ENCODE measurements at regions not wholly inside any gene's neighbourhood (a gene's known extent, or its start where the extent isn't known, plus 50 kb on each side); places are given as distances from the start of the nearest gene placed in this dataset.

DNA sequence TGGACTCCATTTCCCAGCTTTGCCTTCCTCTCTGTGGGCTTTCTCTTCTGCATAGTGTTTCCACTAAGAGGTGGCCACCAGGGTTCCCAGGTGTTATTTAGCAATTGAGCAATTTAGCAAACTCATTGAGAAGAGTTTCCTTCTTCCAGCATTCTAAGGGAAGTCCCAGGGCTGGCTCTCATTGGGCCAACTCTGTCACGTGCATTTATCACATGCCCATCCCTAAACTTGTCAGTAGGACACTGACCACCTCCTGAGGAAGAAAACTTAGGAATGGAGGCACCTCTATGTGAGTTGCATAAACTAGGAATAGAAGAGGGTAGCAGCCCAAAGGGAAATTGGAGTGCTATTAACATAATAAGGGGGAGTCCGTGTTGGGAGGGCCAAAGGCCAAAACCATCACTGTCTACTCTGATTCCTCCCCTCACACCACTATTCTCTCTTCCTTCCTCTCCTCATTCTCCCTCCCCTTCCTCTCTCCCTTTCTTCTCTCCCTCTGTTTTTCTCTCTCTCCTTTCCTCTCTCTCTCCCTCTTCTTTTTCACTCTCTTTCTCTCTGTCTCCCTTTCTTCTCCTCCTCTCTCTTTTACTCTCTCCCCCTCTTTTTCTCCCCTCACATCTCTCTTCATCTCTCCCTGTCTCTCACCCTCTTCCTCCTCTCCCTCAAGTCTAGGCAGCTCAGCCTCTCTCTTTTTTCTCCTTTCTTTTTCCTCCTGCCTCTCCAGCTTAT is 213.4 kb downstream of the PALM2AKAP2 start:
- Histone ChIP-seq H3K36me3 (ENCODE audit: insufficient read depth, low read length) (no peaks in the 10 kb centered on the region), H3K9ac (ENCODE audit: low read depth, low read length) (no peak overlapping the region), H2AFZ (ENCODE audit: low read depth, low read length) (no peak overlapping the region), H3K79me2 (ENCODE audit: insufficient read depth, low read length) (no peaks in the 10 kb centered on the region), H3K9me3 (ENCODE audit: insufficient read depth, low read length, severe bottlenecking) (no peaks in the 10 kb centered on the region), H4K20me1 (ENCODE audit: insufficient read depth, low read length) (no peaks in the 10 kb centered on the region), H3K4me2 (ENCODE audit: insufficient read depth, low read length) (no peak overlapping the region), H3K4me1 (ENCODE audit: insufficient read depth, low read length) (no peaks in the 10 kb centered on the region), H3K27me3 (ENCODE audit: insufficient read depth, low read length, poor library complexity) (no peaks in the 10 kb centered on the region), H3K27ac (ENCODE audit: low read length) (no peak overlapping the region), H3K4me3 (ENCODE audit: low read depth in 1 of 2, low read length in 2 of 2) (no peak overlapping the region)
- ATAC-seq (ENCODE audit: insufficient read depth, low read depth) (no peak), DNase-seq (no peak)
- TF ChIP-seq EZH2 (IDR thresholded peaks at IDR 0.05; ENCODE audit: borderline replicate concordance, low read depth, low read length, severe bottlenecking), result no peak
- TF ChIP-seq, protein P1, sequence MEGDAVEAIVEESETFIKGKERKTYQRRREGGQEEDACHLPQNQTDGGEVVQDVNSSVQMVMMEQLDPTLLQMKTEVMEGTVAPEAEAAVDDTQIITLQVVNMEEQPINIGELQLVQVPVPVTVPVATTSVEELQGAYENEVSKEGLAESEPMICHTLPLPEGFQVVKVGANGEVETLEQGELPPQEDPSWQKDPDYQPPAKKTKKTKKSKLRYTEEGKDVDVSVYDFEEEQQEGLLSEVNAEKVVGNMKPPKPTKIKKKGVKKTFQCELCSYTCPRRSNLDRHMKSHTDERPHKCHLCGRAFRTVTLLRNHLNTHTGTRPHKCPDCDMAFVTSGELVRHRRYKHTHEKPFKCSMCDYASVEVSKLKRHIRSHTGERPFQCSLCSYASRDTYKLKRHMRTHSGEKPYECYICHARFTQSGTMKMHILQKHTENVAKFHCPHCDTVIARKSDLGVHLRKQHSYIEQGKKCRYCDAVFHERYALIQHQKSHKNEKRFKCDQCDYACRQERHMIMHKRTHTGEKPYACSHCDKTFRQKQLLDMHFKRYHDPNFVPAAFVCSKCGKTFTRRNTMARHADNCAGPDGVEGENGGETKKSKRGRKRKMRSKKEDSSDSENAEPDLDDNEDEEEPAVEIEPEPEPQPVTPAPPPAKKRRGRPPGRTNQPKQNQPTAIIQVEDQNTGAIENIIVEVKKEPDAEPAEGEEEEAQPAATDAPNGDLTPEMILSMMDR (IDR thresholded peaks at IDR 0.05; ENCODE audit: borderline replicate concordance, extremely low read depth, low read length, poor library complexity, severe bottlenecking), result no peak

DNA sequence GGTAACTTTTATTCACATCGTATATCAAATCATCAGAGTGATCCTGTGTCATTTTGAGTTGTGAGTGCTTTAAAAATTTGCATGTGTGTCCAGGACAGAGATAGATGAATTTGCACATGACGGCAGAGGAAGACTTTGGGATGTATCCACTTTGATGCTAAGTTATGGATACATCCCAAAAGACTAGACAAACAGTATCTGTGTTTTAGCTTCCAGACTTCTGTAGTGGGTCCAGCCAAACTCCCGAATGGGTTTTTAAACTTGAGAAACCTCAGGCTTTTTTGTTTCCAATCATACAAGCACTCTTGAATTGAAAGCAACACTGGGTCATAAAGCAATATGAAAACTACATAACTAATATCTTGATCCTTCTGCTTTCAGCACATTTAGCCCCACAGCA is 213.8 kb downstream of the C9orf152 start:
- Histone ChIP-seq H3K4me3 (ENCODE audit: low read depth in 1 of 2, low read length in 2 of 2) (no peak overlapping the region), H3K36me3 (ENCODE audit: insufficient read depth, low read length) (no peaks in the 10 kb centered on the region), H3K4me2 (ENCODE audit: insufficient read depth, low read length) (no peak overlapping the region), H3K27me3 (ENCODE audit: insufficient read depth, low read length, poor library complexity) (no peaks in the 10 kb centered on the region), H4K20me1 (ENCODE audit: insufficient read depth, low read length) (no peaks in the 10 kb centered on the region), H3K4me1 (ENCODE audit: insufficient read depth, low read length) (no peaks in the 10 kb centered on the region), H3K27ac (ENCODE audit: low read length) (no peak overlapping the region), H3K9ac (ENCODE audit: low read depth, low read length) (no peak overlapping the region), H2AFZ (ENCODE audit: low read depth, low read length) (no peak overlapping the region), H3K9me3 (ENCODE audit: insufficient read depth, low read length, severe bottlenecking) (no peaks in the 10 kb centered on the region), H3K79me2 (ENCODE audit: insufficient read depth, low read length) (no peaks in the 10 kb centered on the region)
- DNase-seq, result no peak
- no peak for TF ChIP-seq EZH2 (IDR thresholded peaks at IDR 0.05; ENCODE audit: borderline replicate concordance, low read depth, low read length, severe bottlenecking)
- TF ChIP-seq, protein P1 (IDR thresholded peaks at IDR 0.05; ENCODE audit: borderline replicate concordance, extremely low read depth, low read length, poor library complexity, severe bottlenecking), result no peak
- no peak for ATAC-seq (ENCODE audit: insufficient read depth, low read depth)

DNA sequence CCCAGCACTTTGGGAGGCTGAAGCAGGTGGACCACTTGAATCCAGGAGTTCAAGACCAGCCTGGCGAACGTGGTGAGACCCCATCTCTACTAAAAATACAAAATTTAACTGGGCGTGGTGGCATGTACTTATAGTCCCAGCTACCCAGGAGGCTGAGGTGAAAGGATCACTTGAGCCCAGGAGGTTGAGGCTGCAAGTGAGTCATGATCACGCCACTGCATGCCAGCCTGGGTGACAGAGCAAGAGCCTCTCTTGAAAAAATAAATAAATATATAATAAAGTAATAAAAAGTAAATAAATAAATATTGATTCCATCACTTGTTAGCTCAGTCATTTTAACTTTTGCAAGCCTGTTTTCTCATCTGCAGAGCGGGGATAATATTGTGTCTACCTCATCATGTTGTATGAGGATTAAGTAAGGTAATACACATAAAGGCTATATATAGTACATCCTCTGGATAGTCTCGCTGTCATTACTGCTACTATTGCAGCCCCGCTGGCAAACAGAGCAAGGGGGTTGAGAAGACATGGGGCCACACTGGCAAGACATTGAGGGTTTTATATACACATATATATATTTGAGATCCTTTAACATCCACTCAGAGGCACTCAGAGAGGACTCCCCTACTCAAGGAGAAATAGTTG is 210.9 kb downstream of the C9orf152 start:
- DNase-seq (no peak), ATAC-seq (ENCODE audit: insufficient read depth, low read depth) (no peak)
- Histone ChIP-seq H3K27me3 (ENCODE audit: insufficient read depth, low read length, poor library complexity) (no peaks in the 10 kb centered on the region), H3K36me3 (ENCODE audit: insufficient read depth, low read length) (no peaks in the 10 kb centered on the region), H2AFZ (ENCODE audit: low read depth, low read length) (no peak overlapping the region), H3K4me1 (ENCODE audit: insufficient read depth, low read length) (no peaks in the 10 kb centered on the region), H3K9ac (ENCODE audit: low read depth, low read length) (no peak overlapping the region), H3K4me2 (ENCODE audit: insufficient read depth, low read length) (no peak overlapping the region), H4K20me1 (ENCODE audit: insufficient read depth, low read length) (no peaks in the 10 kb centered on the region), H3K27ac (ENCODE audit: low read length) (no peak overlapping the region), H3K4me3 (ENCODE audit: low read depth in 1 of 2, low read length in 2 of 2) (no peak overlapping the region), H3K9me3 (ENCODE audit: insufficient read depth, low read length, severe bottlenecking) (no peaks in the 10 kb centered on the region), H3K79me2 (ENCODE audit: insufficient read depth, low read length) (no peaks in the 10 kb centered on the region)
- no peak for TF ChIP-seq EZH2 (IDR thresholded peaks at IDR 0.05; ENCODE audit: borderline replicate concordance, low read depth, low read length, severe bottlenecking)
- TF ChIP-seq, protein P1 (IDR thresholded peaks at IDR 0.05; ENCODE audit: borderline replicate concordance, extremely low read depth, low read length, poor library complexity, severe bottlenecking), result no peak

All from DND-41 (cell line).